Ovary (tissue), 7 donors: ENCODE measurements at regions not wholly inside any gene's neighbourhood (a gene's known extent, or its start where the extent isn't known, plus 50 kb on each side); places are given as distances from the start of the nearest gene placed in this dataset.

ENCODE experiments used
- DNase-seq, 5 donors: peaks; one replicate each; pipeline ENCODE4 v3.0.0-alpha.2; 2019 to 2020
- H3K27ac ChIP-seq, 2 donors: fragments of 200-600 bp; one replicate each; pipeline versions ENCODE4 v1.5.1 to v1.8.0; 2019 to 2022
- H3K27me3 ChIP-seq: fragments of 200-600 bp; one replicate; pipeline ENCODE4 v1.8.0; 2022
- H3K36me3 ChIP-seq: fragments of 200-600 bp; sonication (generic); one replicate; pipeline ENCODE4 v1.5.1; 2019
- H3K4me1 ChIP-seq: one replicate; pipeline ENCODE4 v1.8.1; 2013; ENCODE audit warnings: mild to moderate bottlenecking, moderate library complexity; ENCODE audit not compliant: insufficient read depth
- H3K4me3 ChIP-seq: fragments of 200-600 bp; sonication (generic); one replicate; pipeline ENCODE4 v1.5.1; 2017
- H3K9me3 ChIP-seq, 2 donors: fragments of 200-600 bp in 1 of 2; sonication (generic) in 1 of 2; one replicate each; pipeline versions ENCODE4 v1.5.1 to v1.8.1; 2013 to 2019; ENCODE audit warnings: mild to moderate bottlenecking in 1 of 2, moderate library complexity in 1 of 2
- EP300 ChIP-seq: sonication (generic); formaldehyde crosslinking; IDR thresholded peaks from one replicate; pipeline ENCODE4 v1.6.1; 2017; ENCODE audit warnings: antibody characterized with exemption
- POLR2A ChIP-seq: fragments of 450-650 bp; IDR thresholded peaks from one replicate; pipeline ENCODE4 v1.6.1; 2017; ENCODE audit warnings: antibody characterized with exemption, mild to moderate bottlenecking, moderate library complexity
- WGBS, 3 donors: extraction: QIAGEN DNeasy Blood & Tissue Kit in 1 of 3; methylation state at CpG; one replicate each; pipeline versions ENCODE4 v1.1.5 to v1.1.7; 2013 to 2017; 5-methylcytosine and 5-hydroxymethylcytosine counted together
- intact Hi-C, 4 donors: fragments of 100-400 bp; cut with DNase I; formaldehyde crosslinking; loops; one replicate each; pipeline versions ENCODE4 v1.11.0 to v1.15.1; 2022 to 2023
- TF ChIP-seq, protein P1 (sequence below), 3 donors: fragments of 450-650 bp in 2 of 3; fragments of 200-600 bp in 1 of 3; IDR thresholded peaks; one replicate each; pipeline versions ENCODE4 v1.5.1 to v1.8.0; 2016 to 2022; ENCODE audit warnings: antibody characterized with exemption in 3 of 3, mild to moderate bottlenecking in 1 of 3
- donor health status: DM: no; HTN: no; CAD: no; lungs with moderate emphysema.
- donor health status: DM: no; HTN: no; CAD: no.
- donor health status: Bipolar disorder and iron deficiency.
- donor health status: DM: no; HTN: no; CAD: no.
- donor health status: DM: yes; HTN: yes; CAD: no.

DNA sequence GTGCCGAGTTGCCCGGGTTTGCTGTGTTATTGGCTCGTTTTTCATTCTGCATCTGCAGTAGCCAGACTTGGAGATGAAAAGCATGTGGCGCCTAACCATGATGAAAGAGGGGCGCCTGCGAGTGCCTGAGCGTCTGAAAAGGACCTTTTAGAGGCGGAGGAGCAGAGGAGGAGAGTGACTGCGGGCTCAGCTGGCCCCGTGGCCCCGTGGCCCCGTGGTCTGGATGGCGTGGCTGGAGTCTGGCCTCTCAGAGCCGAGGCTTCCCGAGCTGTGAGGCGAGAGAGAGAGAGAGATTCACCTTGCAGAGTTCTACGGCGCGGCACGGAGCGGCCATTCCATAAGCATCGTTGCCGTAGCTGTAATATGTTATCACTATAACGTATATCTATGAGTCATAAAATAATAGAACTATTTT is 55.3 kb upstream of the RNU6ATAC start:
- Histone ChIP-seq H3K27me3 (no peaks in the 10 kb centered on the region), H3K9me3 (no peaks in the 10 kb centered on the region), H3K4me1 (peaks cover 29% of the 10 kb centered on the region), H3K36me3 (no peaks in the 10 kb centered on the region), H3K27ac (no peak overlapping the region), H3K4me3 (no peak overlapping the region)
- TF ChIP-seq EP300 (no peak), POLR2A (no peak)
- TF ChIP-seq, protein P1, sequence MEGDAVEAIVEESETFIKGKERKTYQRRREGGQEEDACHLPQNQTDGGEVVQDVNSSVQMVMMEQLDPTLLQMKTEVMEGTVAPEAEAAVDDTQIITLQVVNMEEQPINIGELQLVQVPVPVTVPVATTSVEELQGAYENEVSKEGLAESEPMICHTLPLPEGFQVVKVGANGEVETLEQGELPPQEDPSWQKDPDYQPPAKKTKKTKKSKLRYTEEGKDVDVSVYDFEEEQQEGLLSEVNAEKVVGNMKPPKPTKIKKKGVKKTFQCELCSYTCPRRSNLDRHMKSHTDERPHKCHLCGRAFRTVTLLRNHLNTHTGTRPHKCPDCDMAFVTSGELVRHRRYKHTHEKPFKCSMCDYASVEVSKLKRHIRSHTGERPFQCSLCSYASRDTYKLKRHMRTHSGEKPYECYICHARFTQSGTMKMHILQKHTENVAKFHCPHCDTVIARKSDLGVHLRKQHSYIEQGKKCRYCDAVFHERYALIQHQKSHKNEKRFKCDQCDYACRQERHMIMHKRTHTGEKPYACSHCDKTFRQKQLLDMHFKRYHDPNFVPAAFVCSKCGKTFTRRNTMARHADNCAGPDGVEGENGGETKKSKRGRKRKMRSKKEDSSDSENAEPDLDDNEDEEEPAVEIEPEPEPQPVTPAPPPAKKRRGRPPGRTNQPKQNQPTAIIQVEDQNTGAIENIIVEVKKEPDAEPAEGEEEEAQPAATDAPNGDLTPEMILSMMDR (IDR thresholded peaks at IDR 0.05): no peak
- 87 to 89% (median 88%) methylated on average over 24 of the region's 24 CpGs for WGBS, 3 donors
- DNase-seq: peak in 3 of 5 donors; percentile 8 to 13 (median 13)
- intact Hi-C loops: no loop called here

GRCh38 chr9:134220311-134220710 is 55.9 kb upstream of the RNU6ATAC start:
- no peak for TF ChIP-seq POLR2A
- no peaks in the 10 kb centered on the region for H3K9me3 ChIP-seq
- no peaks in the 10 kb centered on the region for H3K27me3 ChIP-seq
- WGBS, 3 donors: 86 to 88% (median 86%) methylated on average over 13 of the region's 13 CpGs
- H3K4me3 ChIP-seq: no peak overlapping the region
- H3K27ac ChIP-seq: no peak overlapping the region
- no peaks in the 10 kb centered on the region for H3K36me3 ChIP-seq
- intact Hi-C loops: no loop called here
- H3K4me1 ChIP-seq: peaks cover 25% of the 10 kb centered on the region
- DNase-seq: peak in 1 of 5 donors; percentile 8

DNA sequence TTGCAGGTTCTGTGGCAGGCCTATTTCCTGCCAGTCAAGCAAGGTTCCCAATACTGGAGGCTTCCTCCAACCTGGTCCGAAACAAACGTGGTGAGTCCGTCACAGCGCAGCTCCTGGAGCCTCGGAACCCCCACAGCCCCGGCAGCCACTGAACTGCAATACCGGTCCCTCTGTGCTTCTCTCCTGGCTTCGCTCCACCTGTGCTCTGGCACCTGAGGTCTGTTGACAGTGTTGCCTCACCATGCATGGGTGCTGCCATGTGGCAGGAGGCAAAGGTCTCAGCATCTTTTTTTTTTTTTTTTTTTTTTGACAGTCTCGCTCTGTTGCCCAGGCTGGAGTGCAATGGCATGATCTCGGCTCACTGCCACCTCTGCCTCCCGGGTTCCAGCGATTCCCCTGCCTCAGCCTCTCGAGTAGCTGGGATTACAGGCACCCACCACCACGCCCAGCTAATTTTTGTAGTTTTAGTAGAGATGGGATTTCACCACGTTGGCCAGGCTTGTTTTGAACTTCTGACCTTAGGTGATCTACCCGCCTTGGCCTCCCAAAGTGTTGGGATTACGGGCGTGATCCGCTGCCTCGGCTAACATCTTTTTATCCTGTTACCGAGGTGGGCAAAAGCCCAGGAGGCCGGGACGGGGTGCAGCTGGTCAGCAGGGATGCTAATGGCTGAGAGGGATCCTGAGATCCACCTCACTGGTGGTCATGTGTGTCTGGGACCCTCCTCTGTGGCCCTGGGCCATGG is 57.1 kb upstream of the RNU6ATAC start:
- DNase-seq: peak in 2 of 5 donors; percentile 21 to 23
- H3K4me1 ChIP-seq: peaks cover 18% of the 10 kb centered on the region
- no peak overlapping the region for H3K4me3 ChIP-seq
- H3K9me3 ChIP-seq: no peaks in the 10 kb centered on the region
- TF ChIP-seq POLR2A: no peak
- TF ChIP-seq EP300: no peak
- TF ChIP-seq, protein P1 (IDR thresholded peaks at IDR 0.05): no peak
- no peaks in the 10 kb centered on the region for H3K27me3 ChIP-seq
- H3K27ac ChIP-seq: no peak overlapping the region
- intact Hi-C loops: no loop called here
- 88 to 93% (median 92%) methylated on average over 23 of the region's 23 CpGs for WGBS, 3 donors
- no peaks in the 10 kb centered on the region for H3K36me3 ChIP-seq

- WGBS, 3 donors: 76 to 80% (median 76%) methylated on average over 12 of the region's 12 CpGs
- intact Hi-C loops: no loop called here
- peak in 4 of 5 donors; percentile 10 to 29 (median 26) for DNase-seq
- no peak overlapping the region for H3K4me3 ChIP-seq
- H3K4me1 ChIP-seq: peaks cover 18% of the 10 kb centered on the region
- no peak overlapping the region for H3K27ac ChIP-seq
- no peaks in the 10 kb centered on the region for H3K9me3 ChIP-seq
- H3K36me3 ChIP-seq: no peaks in the 10 kb centered on the region
- no peak for TF ChIP-seq POLR2A
- TF ChIP-seq, protein P1 (IDR thresholded peaks at IDR 0.05): no peak
- H3K27me3 ChIP-seq: no peaks in the 10 kb centered on the region
Observed at GRCh38 chr9:134222018-134222573, 57.7 kb upstream of the RNU6ATAC start.

GRCh38 chr9:134223091-134223490 is 58.7 kb upstream of the RNU6ATAC start:
- no peaks in the 10 kb centered on the region for H3K27me3 ChIP-seq
- H3K9me3 ChIP-seq: no peaks in the 10 kb centered on the region
- peak overlapping the region in 1 of 2 donors; percentile 60 for H3K27ac ChIP-seq
- intact Hi-C loops: no loop called here
- H3K36me3 ChIP-seq: no peaks in the 10 kb centered on the region
- peak; percentile 21 to 42 (median 26) for DNase-seq
- WGBS, 3 donors: 33 to 58% (median 34%) methylated on average over 11 of the region's 11 CpGs
- TF ChIP-seq, protein P1 (IDR thresholded peaks at IDR 0.05): no peak
- peak; percentile 10 for TF ChIP-seq POLR2A
- no peak overlapping the region for H3K4me3 ChIP-seq
- peaks cover 18% of the 10 kb centered on the region for H3K4me1 ChIP-seq
